BE2C (cell line): ENCODE measurements at regions not wholly inside any gene's neighbourhood (a gene's known extent, or its start where the extent isn't known, plus 50 kb on each side); places are given as distances from the start of the nearest gene placed in this dataset.

ENCODE experiments used
- DNase-seq: peaks from one replicate; pipeline ENCODE4 v3.0.0-alpha.2; 2020
- H3K27me3 ChIP-seq: fragments of 250-450 bp; sonication (Bioruptor Pico); 2 replicates; pipeline ENCODE4 v1.5.1; 2020; ENCODE audit warnings: mild to moderate bottlenecking
- H3K36me3 ChIP-seq: fragments of 250-450 bp; sonication (Bioruptor Pico); 2 replicates; pipeline ENCODE4 v1.5.1; 2020; ENCODE audit warnings: mild to moderate bottlenecking
- H3K4me1 ChIP-seq: fragments of 250-450 bp; sonication (Bioruptor Pico); 2 replicates; pipeline ENCODE4 v1.5.1; 2020
- H3K4me3 ChIP-seq: 2 replicates; pipeline ENCODE4 v1.5.1; 2011; ENCODE audit warnings: low read depth, low read length
- H3K9me3 ChIP-seq: fragments of 250-450 bp; sonication (Bioruptor Pico); 2 replicates; pipeline ENCODE4 v1.5.1; 2020
- CTCF ChIP-seq: IDR thresholded peaks from 2 replicates; pipeline ENCODE4 v1.5.1; 2012; ENCODE audit warnings: mild to moderate bottlenecking, low read depth, low read length

DNA sequence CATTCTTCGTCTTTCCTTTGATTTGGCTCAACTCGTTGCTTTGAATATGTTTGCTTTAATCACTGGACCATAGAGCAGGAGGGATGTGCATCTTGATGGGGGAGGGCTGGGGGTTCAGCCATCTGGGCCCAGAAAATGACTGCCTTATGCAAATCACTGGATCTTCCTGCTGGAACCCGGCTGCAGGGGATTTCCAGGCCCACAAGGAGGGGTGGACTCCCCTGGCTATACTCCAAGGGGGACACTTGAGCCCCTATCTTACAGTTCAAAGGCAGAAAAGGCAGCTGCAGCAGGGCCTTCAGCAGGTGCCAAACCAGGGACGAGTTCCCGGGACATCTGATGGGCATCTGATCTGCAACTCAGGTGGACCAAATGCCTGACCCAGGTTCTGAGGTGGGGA lies 122.5 kb downstream of the DICER1 start:
- no peak for DNase-seq
- Histone ChIP-seq H3K4me1 (no peaks in the 10 kb centered on the region), H3K4me3 (no peak overlapping the region), H3K9me3 (no peaks in the 10 kb centered on the region; the same call in 1 of the 2 replicates), H3K27me3 (no peaks in the 10 kb centered on the region; the same call in 1 of the 2 replicates), H3K36me3 (no peaks in the 10 kb centered on the region)
- no peak for TF ChIP-seq CTCF

DNA sequence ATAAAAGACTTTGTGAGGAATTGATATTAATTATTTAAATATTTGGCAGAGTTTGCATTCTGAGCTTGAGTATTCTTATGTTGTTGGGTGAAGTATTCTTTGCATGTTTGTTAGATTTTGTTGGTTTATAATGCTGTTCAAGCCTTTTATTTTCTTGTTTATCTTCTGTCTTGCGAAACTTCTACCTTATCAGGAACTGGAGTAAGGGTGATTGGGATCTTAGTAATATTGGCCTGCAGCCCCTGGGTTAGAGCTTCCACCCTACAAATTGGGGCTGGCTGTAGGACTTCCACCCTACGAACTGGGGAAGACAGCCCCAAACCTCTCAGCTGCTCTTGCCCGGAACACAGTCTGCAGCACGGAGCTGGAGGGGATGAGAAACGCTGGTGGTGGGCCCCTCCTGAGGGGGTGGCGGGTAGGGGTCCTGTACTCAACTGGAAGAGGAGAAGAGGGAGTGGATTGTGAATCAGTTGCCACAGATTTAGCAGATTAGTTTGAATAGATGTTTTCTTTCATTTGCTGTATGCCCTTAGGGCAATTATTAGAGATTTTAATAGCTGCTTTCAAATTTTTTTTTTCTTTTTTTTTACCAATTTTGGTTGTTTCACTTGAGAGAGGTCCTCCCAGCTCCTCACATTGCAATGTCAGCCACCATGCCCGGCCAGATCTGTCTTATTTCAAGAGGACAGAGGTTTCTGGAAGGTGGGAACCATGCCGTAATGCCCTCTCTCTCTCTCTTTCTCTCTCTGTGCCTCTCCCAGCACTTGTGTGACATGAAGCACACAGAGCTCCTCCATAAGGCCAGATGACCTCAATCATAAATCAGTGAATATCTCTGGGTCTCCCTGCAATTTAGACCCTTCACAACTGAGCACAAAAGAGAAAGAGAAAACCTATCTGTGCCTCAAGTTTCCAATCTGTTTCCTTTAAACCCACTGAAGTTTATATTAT lies 123.4 kb downstream of the DICER1 start:
- Histone ChIP-seq H3K36me3 (no peaks in the 10 kb centered on the region), H3K4me3 (no peak overlapping the region), H3K9me3 (no peaks in the 10 kb centered on the region; the same call in 1 of the 2 replicates), H3K4me1 (no peaks in the 10 kb centered on the region), H3K27me3 (no peaks in the 10 kb centered on the region)
- no peak for DNase-seq
- no peak for TF ChIP-seq CTCF

- TF ChIP-seq CTCF: no peak
- no peaks in the 10 kb centered on the region for H3K9me3 ChIP-seq
- no peaks in the 10 kb centered on the region for H3K4me1 ChIP-seq
- H3K4me3 ChIP-seq: no peak overlapping the region
- no peaks in the 10 kb centered on the region for H3K27me3 ChIP-seq
- DNase-seq: no peak
- H3K36me3 ChIP-seq: no peaks in the 10 kb centered on the region
Observed at GRCh38 chr14:95033031-95033430, 124.3 kb downstream of the DICER1 start.

- no peak for TF ChIP-seq CTCF
- Histone ChIP-seq H3K36me3 (no peaks in the 10 kb centered on the region), H3K27me3 (no peaks in the 10 kb centered on the region), H3K4me3 (no peak overlapping the region), H3K4me1 (no peaks in the 10 kb centered on the region), H3K9me3 (no peaks in the 10 kb centered on the region)
- DNase-seq: no peak
Observed at GRCh38 chr14:95026851-95027463, 130.4 kb downstream of the DICER1 start.

DNA sequence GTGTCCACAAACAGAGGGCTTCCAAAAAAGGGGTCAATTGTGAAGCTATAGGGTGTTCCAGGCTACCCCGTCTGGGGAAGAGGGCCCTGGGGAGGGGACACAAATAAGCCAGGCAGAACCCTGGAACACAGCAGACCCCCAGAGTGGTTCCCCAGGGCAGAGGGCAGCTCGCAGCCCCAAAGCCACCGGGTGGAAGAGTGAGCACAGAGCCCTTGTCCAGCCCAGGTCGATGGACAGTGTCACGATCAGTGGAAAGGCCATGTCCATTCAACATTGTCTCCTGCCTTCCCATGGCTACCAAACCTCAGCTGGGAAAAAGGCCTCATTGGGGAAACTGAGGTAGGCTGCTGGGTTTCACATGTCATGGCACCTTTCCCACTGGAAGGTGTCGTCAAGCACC lies 131.4 kb downstream of the DICER1 start:
- DNase-seq: no peak
- Histone ChIP-seq H3K4me1 (no peaks in the 10 kb centered on the region), H3K9me3 (no peaks in the 10 kb centered on the region), H3K36me3 (no peaks in the 10 kb centered on the region), H3K27me3 (no peaks in the 10 kb centered on the region), H3K4me3 (no peak overlapping the region)
- no peak for TF ChIP-seq CTCF

DNA sequence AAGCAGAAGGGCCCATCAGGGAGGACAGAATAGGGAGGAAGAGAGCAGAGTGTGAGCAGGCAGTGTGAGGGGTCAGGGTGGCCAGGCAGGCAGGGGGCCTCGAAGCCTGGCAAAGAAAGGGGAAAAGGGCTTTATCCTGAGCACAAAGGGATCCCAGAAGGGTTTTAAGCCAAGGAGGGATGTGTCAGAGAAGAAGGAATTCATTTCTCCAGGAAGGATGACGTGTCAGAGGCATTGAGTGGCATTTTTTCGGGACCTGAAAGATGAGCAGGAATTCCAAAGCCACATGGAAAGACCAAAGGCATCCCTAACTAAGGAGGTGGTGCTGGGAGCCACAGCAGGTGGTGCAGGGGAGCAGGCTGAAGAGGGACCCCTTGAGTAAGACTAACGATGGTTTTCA lies 132.1 kb downstream of the DICER1 start:
- Histone ChIP-seq H3K4me1 (no peaks in the 10 kb centered on the region), H3K9me3 (no peaks in the 10 kb centered on the region), H3K4me3 (no peak overlapping the region), H3K36me3 (no peaks in the 10 kb centered on the region), H3K27me3 (no peaks in the 10 kb centered on the region)
- TF ChIP-seq CTCF: no peak
- DNase-seq: no peak
